Astrocyte of the cerebellum (primary cell): ENCODE measurements at regions not wholly inside any gene's neighbourhood (a gene's known extent, or its start where the extent isn't known, plus 50 kb on each side); places are given as distances from the start of the nearest gene placed in this dataset.

Experiments used
- DNase-seq: peaks from one replicate; pipeline ENCODE4 v3.0.0-alpha.2; 2011; ENCODE audit warnings: low read depth
- H3K4me3 ChIP-seq: 2 replicates; pipeline ENCODE4 v1.5.1; 2011; ENCODE audit warnings: mild to moderate bottlenecking, low read depth, low read length, moderate library complexity
- in situ Hi-C: cut with HindIII; loops from 2 replicates; pipeline ENCODE4 v1.10.0; 2017; ENCODE audit warnings: low sequenced_read_pairs
- TF ChIP-seq, protein P1 (sequence below): IDR thresholded peaks from 2 replicates; pipeline ENCODE4 v1.5.1; 2012; ENCODE audit warnings: low read length, low read depth, moderate library complexity, mild to moderate bottlenecking; ENCODE audit errors: missing control alignments

DNA sequence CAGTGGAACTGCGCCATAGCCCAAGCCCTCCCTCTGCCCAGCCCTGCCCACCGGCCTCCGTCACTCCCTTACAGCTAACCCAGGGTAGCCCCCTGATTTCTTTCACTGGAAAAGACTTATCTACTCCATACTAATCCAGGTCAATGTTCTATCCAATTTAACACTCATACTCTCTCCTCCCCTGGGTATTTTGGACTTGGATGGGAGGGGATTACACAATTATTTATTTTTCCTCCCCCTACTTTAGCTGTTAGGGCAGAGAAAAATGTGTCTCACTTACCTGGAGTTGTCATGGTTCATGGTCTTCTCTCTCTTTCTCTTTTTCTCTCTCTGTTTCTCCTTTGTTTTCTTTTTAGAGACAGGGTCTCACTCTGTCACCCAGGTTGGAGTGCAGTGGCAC lies 100.6 kb upstream of the ST8SIA3 start:
- no peak overlapping the region for H3K4me3 ChIP-seq
- in situ Hi-C loops = no loop called here
- no peak for DNase-seq
- TF ChIP-seq, protein P1, sequence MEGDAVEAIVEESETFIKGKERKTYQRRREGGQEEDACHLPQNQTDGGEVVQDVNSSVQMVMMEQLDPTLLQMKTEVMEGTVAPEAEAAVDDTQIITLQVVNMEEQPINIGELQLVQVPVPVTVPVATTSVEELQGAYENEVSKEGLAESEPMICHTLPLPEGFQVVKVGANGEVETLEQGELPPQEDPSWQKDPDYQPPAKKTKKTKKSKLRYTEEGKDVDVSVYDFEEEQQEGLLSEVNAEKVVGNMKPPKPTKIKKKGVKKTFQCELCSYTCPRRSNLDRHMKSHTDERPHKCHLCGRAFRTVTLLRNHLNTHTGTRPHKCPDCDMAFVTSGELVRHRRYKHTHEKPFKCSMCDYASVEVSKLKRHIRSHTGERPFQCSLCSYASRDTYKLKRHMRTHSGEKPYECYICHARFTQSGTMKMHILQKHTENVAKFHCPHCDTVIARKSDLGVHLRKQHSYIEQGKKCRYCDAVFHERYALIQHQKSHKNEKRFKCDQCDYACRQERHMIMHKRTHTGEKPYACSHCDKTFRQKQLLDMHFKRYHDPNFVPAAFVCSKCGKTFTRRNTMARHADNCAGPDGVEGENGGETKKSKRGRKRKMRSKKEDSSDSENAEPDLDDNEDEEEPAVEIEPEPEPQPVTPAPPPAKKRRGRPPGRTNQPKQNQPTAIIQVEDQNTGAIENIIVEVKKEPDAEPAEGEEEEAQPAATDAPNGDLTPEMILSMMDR = no peak

DNA sequence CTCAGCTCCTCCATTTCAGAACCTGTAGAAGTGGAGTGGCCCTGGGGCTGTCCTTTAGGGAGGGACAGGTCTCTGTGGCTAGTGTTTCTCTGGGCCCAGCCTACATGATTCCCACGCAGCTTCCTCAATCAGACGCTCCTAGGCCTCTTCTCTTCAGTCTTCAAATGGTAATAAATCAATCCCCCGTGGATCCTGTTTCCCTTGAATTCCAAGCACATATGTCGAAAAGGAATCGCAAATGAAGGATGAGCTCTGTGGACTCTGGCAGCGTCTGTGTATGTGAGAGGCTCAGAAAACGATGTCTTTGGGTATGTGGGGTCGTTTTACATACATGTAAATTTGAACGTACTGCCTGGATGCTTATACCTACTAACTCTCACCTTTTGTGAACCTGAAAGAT lies 98.5 kb upstream of the ST8SIA3 start:
- in situ Hi-C loops = no loop called here
- H3K4me3 ChIP-seq = no peak overlapping the region
- TF ChIP-seq, protein P1 = no peak
- no peak for DNase-seq

DNA sequence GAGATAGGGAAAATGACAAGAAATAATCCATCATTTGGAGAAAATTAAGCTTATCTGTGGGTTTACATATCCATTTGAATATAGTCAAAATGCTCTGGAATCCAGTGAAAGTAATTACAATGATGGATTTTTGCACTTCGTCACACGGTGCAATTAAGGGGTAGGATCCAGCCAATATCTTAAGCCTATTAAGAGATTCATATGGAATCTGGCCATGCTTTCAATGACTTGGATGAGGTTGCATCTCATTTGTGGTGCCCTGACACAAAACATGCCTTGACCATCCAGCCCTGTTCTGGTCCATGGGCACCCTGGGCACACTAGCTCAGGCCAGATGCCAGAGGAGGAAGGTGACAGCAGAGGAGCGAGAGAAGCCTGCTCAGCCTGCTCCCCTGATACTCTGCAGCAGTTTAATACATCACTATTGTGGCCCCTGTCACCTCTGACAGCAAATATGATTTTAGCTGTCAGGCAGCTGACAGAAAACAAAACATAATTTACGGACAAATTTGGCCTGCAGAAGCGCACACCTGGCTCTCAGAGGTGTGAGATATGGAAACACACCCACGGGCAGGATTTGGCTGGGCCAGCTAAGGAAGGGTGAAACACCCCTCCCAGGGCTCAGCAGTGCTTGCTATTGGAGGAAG lies 94.1 kb upstream of the ST8SIA3 start:
- DNase-seq = no peak
- TF ChIP-seq, protein P1 = no peak
- in situ Hi-C loops = no loop called here

DNA sequence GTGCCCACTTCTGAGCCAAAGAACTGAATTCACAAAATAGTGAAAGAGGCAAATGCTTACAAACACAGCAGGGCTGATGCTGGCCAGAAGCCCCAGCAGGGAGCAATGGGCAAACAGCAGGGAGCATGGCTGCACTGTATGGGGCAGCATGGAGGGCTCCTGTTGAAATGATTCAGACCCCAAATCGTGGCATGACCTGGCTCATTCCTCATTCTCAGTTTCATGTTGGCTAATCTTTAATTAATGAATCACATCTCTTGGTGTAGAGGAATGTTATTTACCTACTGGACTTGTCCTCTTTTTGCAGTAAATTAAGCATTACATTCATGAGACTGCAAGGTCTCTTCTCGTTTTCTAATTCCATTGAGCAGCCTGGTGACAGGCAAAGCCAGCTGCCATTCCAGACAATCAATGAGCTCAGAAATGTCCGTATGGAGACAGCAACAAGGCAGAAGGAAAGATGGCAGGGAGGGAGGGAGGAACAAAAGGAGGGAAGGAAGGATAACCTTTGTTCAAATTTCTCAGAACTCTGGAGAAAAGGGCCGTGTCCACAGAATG lies 84.9 kb upstream of the ST8SIA3 start:
- in situ Hi-C loops = no loop called here
- TF ChIP-seq, protein P1 = no peak
- H3K4me3 ChIP-seq = no peak overlapping the region
- DNase-seq = no peak

More for the DNA sequence above, 94.1 kb upstream of the ST8SIA3 start:
- no peak overlapping the region for H3K4me3 ChIP-seq

DNA sequence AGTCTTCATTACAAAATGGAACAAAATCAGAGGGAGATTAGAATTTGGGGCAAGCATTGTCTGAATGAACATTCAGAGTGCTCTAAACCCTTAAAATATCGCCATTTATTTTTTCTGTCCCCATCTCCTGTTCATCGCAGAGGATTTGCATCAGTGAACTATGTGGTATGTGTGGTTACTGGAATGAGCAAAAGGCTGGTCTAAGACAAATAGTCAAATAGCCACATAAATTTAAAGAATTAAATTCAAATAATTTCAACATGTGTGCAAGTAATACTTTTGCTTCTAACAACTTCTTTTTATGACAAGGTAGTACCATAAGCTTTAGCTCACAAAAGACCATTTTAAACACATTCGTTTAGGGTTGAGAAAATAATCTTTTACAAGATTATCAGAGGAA lies 82.6 kb upstream of the ST8SIA3 start:
- in situ Hi-C loops = no loop called here
- TF ChIP-seq, protein P1 = no peak
- no peak overlapping the region for H3K4me3 ChIP-seq
- no peak for DNase-seq

DNA sequence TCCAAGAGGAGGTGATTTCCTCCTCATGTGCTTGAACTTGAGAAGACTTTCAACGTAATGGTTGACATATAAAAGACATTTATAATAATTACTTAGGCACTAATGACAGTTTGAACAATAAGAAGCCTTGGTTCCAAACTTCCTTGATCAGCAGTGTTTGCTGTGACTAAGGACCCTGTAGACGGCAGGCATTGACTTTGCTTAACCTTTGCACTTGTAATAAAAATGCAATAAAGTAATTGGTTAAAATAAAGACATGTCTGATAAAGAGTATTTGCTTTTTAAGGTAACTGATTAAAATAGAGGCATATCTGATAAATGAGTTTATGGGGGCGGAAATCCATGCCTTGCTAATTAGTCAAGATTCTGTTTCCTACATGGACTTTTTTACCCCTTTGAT lies 82.2 kb upstream of the ST8SIA3 start:
- in situ Hi-C loops = no loop called here
- TF ChIP-seq, protein P1 = no peak
- DNase-seq = no peak
- H3K4me3 ChIP-seq = no peak overlapping the region
